AG04449 (cell line): ENCODE measurements at regions not wholly inside any gene's neighbourhood (a gene's known extent, or its start where the extent isn't known, plus 50 kb on each side); places are given as distances from the start of the nearest gene placed in this dataset.

Experiments used
- CTCF ChIA-PET: fragments of 350-600 bp; formaldehyde crosslinking; extraction: SDS; loops from one replicate; lab custom pipeline; 2021; ENCODE audit warnings: antibody characterized with exemption; lab: Yijun Ruan, JAX
- POLR2A ChIA-PET: fragments of 400-600, 350-600 bp; formaldehyde crosslinking; extraction: SDS; loops from one replicate; lab custom pipeline; 2020; ENCODE audit warnings: antibody characterized with exemption, inconsistent platforms; lab: Yijun Ruan, JAX
- DNase-seq: peaks from one replicate; pipeline ENCODE4 v3.0.0-alpha.2; 2010; ENCODE audit warnings: low read depth, low spot score
- H3K4me3 ChIP-seq: 2 replicates; pipeline ENCODE4 v1.5.1; 2011; ENCODE audit warnings: low read depth, mild to moderate bottlenecking, control low read depth, low read length
- CTCF ChIP-seq: IDR thresholded peaks from one replicate; pipeline ENCODE4 v1.5.1; 2011; ENCODE audit warnings: mild to moderate bottlenecking, moderate library complexity, low read length, control low read depth, inconsistent platforms; ENCODE audit not compliant: insufficient read depth; ENCODE audit errors: missing control alignments

DNA sequence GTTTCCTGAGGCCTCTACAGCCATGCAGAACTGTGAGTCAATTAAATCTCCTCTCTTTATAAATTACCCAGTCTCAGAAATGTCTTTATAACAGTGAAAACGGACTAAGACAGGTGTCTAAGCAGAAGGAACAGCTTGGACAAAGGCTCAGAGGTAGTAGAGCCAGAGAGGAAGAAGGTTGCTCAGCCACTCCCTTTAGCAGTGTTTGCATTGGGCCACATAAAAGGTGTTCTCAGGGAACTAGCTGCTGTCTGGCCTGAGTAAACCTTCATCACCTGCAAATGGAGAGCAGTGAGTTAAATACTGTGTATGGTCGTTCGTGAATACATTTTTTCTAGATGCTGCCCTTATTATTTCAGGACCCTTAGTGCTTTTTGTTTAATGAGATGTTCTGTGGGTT is 383.4 kb downstream of the EFNB2 start:
- CTCF ChIA-PET: interaction anchor here (0.7 to 1.0 kb wide), 3 partner anchors 19 to 356 kb away, joined by 3 read pairs; no protein-coding TSS in a partner anchor
- H3K4me3 ChIP-seq: no peak overlapping the region
- DNase-seq: no peak
- no peak for TF ChIP-seq CTCF
- POLR2A ChIA-PET: interaction anchor here (1.0 to 2.2 kb wide), 3 partner anchors 24 to 383 kb away, joined by 3 to 10 read pairs (median 4); partner anchors contain the start of gene EFNB2

DNA sequence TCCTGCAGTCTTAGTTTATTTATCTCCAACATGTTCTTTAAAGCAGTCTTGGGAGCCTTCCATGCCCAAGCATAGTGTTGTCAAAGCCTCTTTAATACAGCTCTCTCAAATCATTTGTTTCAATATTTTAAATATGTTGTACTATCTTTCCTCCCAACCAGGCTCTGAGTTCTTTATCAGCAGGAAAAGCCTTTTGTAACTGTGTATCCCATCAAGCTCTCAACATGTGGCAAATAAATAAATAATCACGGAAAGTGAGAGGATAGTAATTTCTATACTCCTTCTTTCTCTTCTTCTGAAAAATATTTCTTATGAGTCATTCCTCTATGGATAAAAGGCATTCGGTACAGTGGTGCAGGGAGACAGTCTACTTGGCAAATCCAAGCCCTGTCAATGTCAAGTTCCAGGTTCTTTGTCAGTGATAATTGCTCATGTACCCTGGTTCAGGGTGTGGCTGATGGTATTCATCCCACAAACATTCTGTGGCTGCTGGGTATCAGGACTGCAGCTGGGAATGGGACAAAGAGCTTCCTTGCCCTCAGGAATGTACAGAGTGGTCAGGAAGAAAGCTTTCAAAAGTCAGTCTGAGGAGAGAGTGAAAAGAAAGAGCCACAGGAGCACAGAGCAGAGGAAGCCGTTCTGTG is 384.3 kb downstream of the EFNB2 start:
- DNase-seq: peak; percentile 78
- no peak for TF ChIP-seq CTCF
- ChIA-PET POLR2A (interaction anchor here (1.0 to 2.2 kb wide), 4 partner anchors 19 to 384 kb away, joined by 3 to 10 read pairs (median 4); partner anchors contain the start of gene EFNB2), CTCF (interaction anchor here (0.7 kb wide), 1 partner anchor 19 kb away, joined by 3 read pairs; no protein-coding TSS in a partner anchor)
- H3K4me3 ChIP-seq: no peak overlapping the region

DNA sequence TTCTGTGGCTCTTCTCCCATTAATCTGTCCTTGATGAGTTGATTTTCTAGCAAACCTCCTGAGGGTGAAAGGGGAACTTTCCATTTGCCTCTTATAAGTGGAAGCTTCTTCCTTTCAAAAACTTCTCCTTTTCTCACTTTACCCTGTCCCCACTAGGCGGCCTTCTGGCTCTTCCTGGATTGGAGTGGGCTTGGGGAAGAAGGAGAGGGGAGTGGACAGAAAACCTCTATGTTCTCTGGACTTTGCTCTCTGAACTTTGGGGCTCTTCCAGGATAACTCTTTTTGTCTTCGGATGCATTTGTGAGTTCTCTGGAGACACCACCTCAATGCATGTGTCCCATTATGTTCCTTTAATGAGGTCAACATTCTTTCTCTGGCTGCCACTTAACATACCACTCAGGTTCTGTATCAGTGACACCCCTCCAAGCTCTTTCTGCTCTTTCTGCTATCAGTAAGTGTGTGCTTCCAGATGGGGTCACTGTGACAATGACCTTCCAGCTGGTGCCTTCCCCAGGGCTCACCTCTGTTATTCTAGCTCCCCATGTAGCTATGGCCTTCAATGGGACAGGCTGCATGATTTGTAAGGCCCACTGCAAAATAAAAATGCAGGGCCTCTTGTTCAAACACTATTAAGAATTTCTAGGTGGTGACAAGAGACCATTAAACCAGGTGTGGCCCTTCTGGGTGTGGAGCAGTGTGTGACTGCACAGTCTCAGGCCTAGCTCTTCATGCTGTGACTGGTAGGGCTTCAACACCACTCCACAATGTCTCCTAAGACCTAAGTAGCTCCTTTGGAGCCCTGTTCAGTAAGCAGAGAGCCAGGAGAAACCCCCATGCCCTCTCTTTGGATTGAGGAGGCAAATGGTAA is 389.2 kb downstream of the EFNB2 start:
- TF ChIP-seq CTCF: no peak
- no peak for DNase-seq
- no peak overlapping the region for H3K4me3 ChIP-seq
- CTCF ChIA-PET: interaction anchor here (0.7 kb wide), 1 partner anchor 14 kb away, joined by 3 read pairs; no protein-coding TSS in a partner anchor
- POLR2A ChIA-PET: no interaction called here

- no peak for DNase-seq
- ChIA-PET CTCF (no interaction called here), POLR2A (no interaction called here)
- no peak overlapping the region for H3K4me3 ChIP-seq
- no peak for TF ChIP-seq CTCF
These were observed 390.4 kb downstream of the EFNB2 start for GRCh38 chr13:106145070-106145469.

DNA sequence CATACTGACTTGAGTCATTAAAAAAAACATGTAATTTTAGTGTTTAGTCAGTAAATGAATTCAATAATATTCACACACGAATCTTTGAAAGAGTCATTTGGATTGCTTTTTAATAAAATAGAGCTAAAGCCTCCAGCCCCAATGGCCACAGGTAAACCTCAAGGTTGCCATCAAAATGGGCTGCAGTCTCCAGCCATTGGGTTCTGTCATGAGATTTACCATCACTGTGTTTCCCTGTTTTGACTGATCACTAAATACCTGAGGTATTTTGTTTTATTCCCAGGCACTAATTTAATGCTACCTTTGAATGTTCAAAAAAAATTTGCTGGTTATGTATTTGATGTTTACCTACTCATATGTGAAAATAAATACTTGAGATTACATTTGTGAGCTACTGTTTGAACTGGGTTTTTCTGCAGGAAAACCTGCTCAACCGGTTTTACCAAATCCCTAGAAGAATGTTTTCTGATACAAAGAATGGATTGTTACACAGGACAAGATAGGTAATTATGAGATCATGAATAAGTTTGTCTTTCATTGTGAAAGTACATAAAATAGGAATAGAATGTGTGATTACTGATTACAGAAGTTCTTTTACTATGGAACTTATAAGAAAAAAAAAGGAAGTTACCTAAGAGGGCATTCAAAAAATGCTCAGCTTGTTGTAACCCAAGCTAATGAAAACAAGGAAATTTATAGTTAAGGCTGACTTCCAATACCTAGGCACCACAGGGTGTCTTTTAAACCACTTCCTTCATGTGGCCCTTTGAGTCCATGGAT is 391.3 kb downstream of the EFNB2 start:
- H3K4me3 ChIP-seq: no peak overlapping the region
- POLR2A ChIA-PET: no interaction called here
- CTCF ChIA-PET: interaction anchor here (0.7 to 1.1 kb wide), 2 partner anchors 11 to 388 kb away, joined by 3 read pairs; no protein-coding TSS in a partner anchor
- no peak for DNase-seq
- TF ChIP-seq CTCF: no peak
